Hippocampal formation (tissue), 2 donors: ENCODE measurements at regions not wholly inside any gene's neighbourhood (a gene's known extent, or its start where the extent isn't known, plus 50 kb on each side); places are given as distances from the start of the nearest gene placed in this dataset.
A peak's percentile ranks its signal among the peaks of the same experiment; 100 is the strongest.
"Not testable (repeated sequence)": the region's sequence is repeated elsewhere in the genome, so short reads cannot be mapped to it uniquely, and the experiment has no call there.

Source experiments
- DNase-seq, 2 donors: peaks; one replicate each; lab custom pipeline; 2025; lab: John Stamatoyannopoulos, UW

- no peak for DNase-seq
Measured at GRCh38 chr20:11677428-11677827, 240.3 kb upstream of the BTBD3 start.

- no peak for DNase-seq
Measured at GRCh38 chr20:11677836-11678235, 239.9 kb upstream of the BTBD3 start.

DNA sequence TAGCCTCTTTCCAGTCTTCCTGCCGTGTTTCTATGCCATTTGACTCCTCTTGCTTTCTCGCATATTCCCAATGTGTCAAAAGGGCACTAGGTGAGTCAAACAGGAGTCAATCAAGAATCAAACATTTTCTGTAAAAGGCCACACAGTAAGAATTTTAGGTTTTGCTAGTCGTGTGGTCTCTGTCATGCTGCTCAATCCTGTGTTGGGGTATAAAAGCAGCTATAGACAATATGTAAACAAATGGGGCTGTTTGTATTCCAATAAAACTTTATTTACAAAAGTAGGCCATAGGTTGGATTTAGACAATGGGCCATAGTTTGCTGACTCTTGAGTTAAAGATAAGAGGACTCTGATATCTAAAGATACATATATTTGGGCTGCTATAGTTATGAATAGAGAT, 235.4 kb upstream of the BTBD3 start:
- DNase-seq, result no peak

GRCh38 chr20:11686195-11686594, 231.5 kb upstream of the BTBD3 start:
- no peak for DNase-seq

GRCh38 chr20:11686820-11687543, 230.7 kb upstream of the BTBD3 start:
- DNase-seq, result peak; percentile 20 to 26

DNA sequence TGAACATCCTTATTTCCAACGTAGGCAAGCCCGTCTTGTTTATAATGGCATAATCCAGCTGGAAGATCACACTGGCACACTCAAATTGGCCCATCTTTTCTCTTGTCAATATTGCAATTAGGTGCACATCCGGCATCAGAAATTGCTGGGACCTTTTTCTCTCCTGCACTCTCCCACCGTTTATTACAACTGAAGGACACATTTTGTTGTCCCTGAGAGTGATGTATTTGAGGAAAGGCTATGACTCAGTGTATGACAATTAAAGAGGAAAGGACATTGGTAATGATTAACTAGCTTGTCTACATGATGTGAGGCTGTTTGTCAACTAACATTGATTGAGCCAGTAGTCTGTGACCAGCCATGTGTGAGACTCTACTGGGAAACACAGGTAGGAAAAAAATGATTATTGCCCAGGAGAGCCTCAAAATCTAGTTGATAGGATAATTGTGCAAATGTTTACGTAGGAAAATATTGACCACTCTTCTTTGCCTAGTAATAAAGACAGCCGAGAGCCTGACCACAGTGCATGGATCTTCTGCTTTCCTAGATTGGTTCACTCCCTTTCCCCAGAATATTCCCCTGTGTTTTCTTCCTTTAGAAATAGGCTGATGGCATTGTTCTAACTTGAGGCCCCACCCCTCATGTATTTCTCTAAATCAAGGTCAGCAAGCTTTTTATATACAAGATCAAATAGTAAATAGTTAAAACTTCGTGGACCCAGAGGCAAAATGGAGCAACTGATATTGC, 230.0 kb upstream of the BTBD3 start:
- no peak for DNase-seq

GRCh38 chr20:11689262-11689661, 228.4 kb upstream of the BTBD3 start:
- DNase-seq, result no peak

- DNase-seq, result no peak
Measured at GRCh38 chr20:11691766-11692165, 225.9 kb upstream of the BTBD3 start.

DNA sequence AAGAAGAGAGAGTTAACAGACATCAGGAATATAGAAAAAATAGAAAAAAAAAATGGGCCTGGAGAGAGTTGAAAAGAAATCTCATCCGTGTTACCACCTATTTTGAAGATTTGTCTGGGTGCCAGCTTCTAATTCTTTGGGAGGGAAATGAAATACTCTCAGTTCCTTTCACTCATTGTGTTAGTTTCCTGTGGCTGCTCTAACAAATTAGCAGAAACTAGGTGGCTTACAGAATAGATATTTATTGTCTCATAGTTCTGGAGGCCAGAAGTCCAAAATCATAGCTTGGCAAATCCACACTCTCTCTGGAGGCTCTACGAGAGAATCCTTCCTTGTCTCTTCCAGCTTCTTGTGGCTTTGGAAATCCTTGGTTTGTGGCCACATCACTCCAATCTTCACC, 225.1 kb upstream of the BTBD3 start:
- DNase-seq, result no peak

DNA sequence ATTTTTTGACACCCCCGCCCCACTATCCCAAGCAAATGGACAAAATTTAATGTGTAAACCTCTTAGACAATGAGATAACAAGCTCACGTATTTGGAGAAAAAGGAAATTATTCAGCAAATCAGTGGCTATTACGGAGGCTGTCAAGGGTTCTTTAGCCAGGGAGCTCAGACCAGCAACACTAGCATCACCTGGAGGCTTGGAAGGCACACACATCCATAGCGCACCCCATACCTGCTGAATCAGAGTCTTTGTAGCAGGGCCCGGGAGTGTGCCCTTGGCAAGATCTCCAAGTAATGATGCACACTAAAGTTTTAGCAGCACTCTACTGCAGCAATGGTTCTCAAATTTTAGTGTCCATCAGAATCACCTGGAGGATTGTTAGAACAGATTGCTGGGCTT, 223.2 kb upstream of the BTBD3 start:
- DNase-seq, result no peak

GRCh38 chr20:11697055-11697454, 220.6 kb upstream of the BTBD3 start:
- no peak for DNase-seq

GRCh38 chr20:11697646-11698045, 220.0 kb upstream of the BTBD3 start:
- no peak for DNase-seq

GRCh38 chr20:11698124-11698523, 219.6 kb upstream of the BTBD3 start:
- no peak for DNase-seq

DNA sequence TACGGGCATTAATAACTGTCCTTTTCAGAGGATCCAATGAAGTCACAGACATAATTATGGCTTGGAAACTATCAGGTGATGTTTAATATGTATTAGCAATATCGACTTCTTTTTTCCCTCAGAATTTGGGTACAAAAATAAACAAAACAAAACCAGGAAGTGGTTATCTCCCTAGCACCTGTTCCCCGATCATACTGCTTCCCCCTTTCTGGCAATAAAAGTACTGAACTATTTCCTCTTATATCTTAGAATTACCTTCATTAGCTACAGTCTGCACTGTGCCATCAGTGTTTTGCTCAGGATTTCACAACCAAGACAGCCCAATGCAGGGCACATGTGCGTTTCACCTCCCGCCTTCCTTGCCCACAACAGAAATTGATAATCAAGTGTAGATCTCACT, 216.9 kb upstream of the BTBD3 start:
- no peak for DNase-seq

DNA sequence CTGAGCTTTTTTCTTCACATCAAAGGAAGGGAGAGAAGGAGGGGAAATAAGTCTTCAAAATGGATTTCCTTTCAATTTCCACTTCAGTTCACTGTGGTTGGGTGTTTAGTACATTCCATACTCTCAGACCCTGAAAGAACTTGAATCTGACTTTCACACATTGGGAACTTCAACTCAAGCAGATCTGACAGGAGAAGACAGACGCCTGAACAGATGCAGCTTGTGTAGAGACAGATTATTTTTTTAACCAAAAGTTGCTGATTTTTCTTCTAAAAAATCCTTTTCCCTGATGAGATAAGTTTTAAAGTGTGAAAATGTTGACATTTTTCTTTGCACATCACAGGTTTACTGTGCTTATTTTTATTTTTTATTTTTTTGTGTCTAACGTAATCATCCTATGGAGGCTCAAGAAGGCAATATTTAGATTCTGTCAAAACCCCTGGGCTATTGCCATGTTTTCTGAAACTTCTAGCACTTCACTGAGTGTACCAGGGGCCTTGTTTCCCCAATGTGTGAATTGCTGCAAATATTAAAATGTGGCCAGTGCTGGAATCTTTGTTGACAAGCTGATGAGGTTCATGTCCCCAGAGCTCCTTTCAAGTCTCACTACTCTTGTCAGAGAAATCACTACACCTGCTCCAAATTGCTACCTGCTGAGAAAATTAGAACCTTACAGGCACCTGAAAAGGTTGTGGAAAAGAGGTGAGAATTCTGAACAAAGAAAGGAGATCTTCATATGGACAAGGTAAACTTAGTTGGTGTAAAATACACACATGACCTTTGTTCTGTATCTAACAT, 214.8 kb upstream of the BTBD3 start:
- no peak for DNase-seq

DNA sequence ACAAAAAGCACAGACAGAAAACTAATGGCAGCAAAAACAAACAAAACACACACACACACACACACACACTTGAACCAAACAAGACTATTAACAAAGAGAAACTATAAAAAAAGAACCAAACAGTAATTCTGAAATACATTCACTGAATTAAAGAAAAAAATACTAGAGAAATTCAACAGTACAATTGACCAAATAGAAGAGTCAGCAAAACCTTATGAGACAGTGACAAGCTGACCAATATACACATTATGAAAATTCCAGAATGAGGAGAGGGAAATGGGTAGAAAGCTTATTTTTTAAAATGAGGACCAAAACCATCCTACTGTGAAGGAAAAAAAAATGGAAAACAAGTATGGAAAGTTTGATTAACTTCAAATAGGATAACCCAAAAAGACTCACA, 212.2 kb upstream of the BTBD3 start:
- no peak for DNase-seq

- not testable (repeated sequence) for DNase-seq
Measured at GRCh38 chr20:11708223-11708622, 209.5 kb upstream of the BTBD3 start.

GRCh38 chr20:11711214-11711613, 206.5 kb upstream of the BTBD3 start:
- DNase-seq, result no peak

DNA sequence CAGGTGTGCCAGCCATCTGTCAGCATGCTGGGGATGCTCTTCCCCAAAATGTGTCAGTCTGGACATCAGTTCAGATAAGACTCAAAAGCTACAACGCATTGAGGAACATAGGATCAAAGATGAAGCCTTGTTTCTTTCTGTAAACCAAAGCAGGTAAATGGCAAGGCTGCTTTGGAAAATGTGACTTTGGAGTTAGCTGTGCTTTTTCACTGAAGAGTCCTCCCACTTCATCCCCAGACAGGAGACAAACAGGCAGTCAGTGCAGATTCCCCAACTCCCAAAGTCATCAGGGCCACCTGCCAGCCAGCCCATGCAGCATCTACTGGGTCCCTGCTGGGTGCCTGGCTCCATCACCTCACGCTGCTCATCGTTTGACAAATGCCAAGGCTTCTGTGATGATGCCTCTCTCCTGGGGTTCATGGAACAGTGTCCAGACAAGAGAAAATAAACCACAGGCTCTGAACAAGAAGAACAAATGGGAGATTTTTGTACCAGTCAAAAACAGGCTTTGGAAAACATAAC, 205.0 kb upstream of the BTBD3 start:
- DNase-seq, result no peak

DNA sequence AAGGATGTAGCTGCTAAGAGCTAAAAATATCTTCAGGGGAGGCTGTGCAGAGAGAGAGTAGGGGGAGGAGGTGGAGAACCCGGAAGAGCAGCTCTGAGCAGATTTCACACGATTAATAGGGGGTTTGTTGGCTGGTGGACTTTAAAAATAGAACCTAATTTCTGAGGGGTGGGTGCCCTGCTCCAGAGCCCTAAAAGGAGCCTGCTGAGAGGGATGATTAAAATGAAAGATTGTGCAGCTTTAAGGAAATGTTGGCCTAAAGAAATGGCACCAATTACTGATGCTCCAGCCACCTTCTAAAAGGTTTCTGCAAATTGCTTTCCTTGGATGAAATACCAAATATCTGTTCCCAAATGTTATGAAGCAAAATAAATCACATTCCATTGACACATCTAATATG, 202.8 kb upstream of the BTBD3 start:
- DNase-seq, result no peak

- peak in 1 of 2 donors; percentile 22 for DNase-seq
Measured at GRCh38 chr20:11716239-11716944, 201.3 kb upstream of the BTBD3 start.

- DNase-seq, result no peak
Measured at GRCh38 chr20:11716945-11717248, 200.8 kb upstream of the BTBD3 start.
